GM23338 (cell line): ENCODE measurements at regions not wholly inside any gene's neighbourhood (a gene's known extent, or its start where the extent isn't known, plus 50 kb on each side); places are given as distances from the start of the nearest gene placed in this dataset.

Source experiments
- ATAC-seq: fragments of 200-7000 bp; cut with Tn5 transposase; 3 replicates; pipeline ENCODE4 v1.9.1; 2020
- DNase-seq: peaks from one replicate; pipeline ENCODE4 v3.0.0-alpha.2; 2015; ENCODE audit warnings: low spot score
- H2AFZ ChIP-seq: fragments of 200-600 bp; sonication (generic); 2 replicates; pipeline ENCODE4 v1.8.0; 2016; ENCODE audit warnings: antibody characterized with exemption, mild to moderate bottlenecking, moderate library complexity
- H3F3A ChIP-seq: fragments of 200-600 bp; sonication (generic); replicated peaks from 2 replicates; pipeline ENCODE4 v1.8.0; 2017; ENCODE audit warnings: antibody characterized with exemption, mixed run types, low read depth
- H3K27ac ChIP-seq: fragments of 200-600 bp; sonication (generic); 2 replicates; pipeline ENCODE4 v1.6.1; 2016; ENCODE audit warnings: low read depth
- H3K27me3 ChIP-seq: fragments of 200-600 bp; sonication (generic); 2 replicates; pipeline ENCODE4 v1.8.0; 2016; ENCODE audit warnings: mild to moderate bottlenecking, mixed run types, moderate library complexity; ENCODE audit not compliant: insufficient read depth
- H3K36me3 ChIP-seq: fragments of 200-600 bp; sonication (generic); 2 replicates; pipeline ENCODE4 v1.8.0; 2016; ENCODE audit warnings: mild to moderate bottlenecking; ENCODE audit not compliant: insufficient read depth
- H3K4me1 ChIP-seq: fragments of 200-600 bp; sonication (generic); 2 replicates; pipeline ENCODE4 v1.8.0; 2016; ENCODE audit warnings: mild to moderate bottlenecking, moderate library complexity; ENCODE audit not compliant: insufficient read depth
- H3K4me2 ChIP-seq: fragments of 200-600 bp; sonication (generic); 2 replicates; pipeline ENCODE4 v1.7.1; 2017; ENCODE audit warnings: mixed run types
- H3K4me3 ChIP-seq: fragments of 200-600 bp; sonication (generic); 2 replicates; pipeline ENCODE4 v1.6.1; 2016; ENCODE audit warnings: mixed run types
- H3K79me2 ChIP-seq: fragments of 200-600 bp; sonication (generic); replicated peaks from 2 replicates; pipeline ENCODE4 v1.8.0; 2017; ENCODE audit warnings: mild to moderate bottlenecking; ENCODE audit not compliant: insufficient read depth
- H3K9me2 ChIP-seq: fragments of 200-600 bp; sonication (generic); 2 replicates; pipeline ENCODE4 v1.8.0; 2017; ENCODE audit not compliant: insufficient read depth
- H4K20me1 ChIP-seq: fragments of 200-600 bp; sonication (generic); replicated peaks from 2 replicates; pipeline ENCODE4 v1.8.0; 2017; ENCODE audit warnings: mild to moderate bottlenecking; ENCODE audit not compliant: insufficient read depth
- H3K27ac Mint-ChIP-seq: 2 replicates; pipeline ENCODE4 v1.8.0; 2020; ENCODE audit warnings: inconsistent platforms, mild to moderate bottlenecking, moderate library complexity, mixed read lengths
- H3K27me3 Mint-ChIP-seq: 3 replicates; pipeline ENCODE4 v1.8.0; 2022; ENCODE audit warnings: low read depth, mild to moderate bottlenecking, moderate library complexity, mixed read lengths, inconsistent platforms; ENCODE audit not compliant: insufficient read depth, poor library complexity
- H3K36me3 Mint-ChIP-seq: 3 replicates; pipeline ENCODE4 v1.8.0; 2021; ENCODE audit warnings: low read depth, mild to moderate bottlenecking, inconsistent platforms, moderate library complexity, mixed read lengths
- H3K4me1 Mint-ChIP-seq: 3 replicates; pipeline ENCODE4 v1.8.0; 2020; ENCODE audit warnings: mild to moderate bottlenecking, inconsistent platforms, mixed read lengths
- H3K4me3 Mint-ChIP-seq: 3 replicates; pipeline ENCODE4 v1.8.0; 2021; ENCODE audit warnings: moderate library complexity, mild to moderate bottlenecking, inconsistent platforms, mixed read lengths
- H3K9me3 Mint-ChIP-seq: 3 replicates; pipeline ENCODE4 v1.8.0; 2020; ENCODE audit warnings: moderate library complexity, mild to moderate bottlenecking, inconsistent platforms, mixed read lengths
- EZH2 ChIP-seq: fragments of 200-600 bp; sonication (generic); IDR thresholded peaks from one replicate; pipeline ENCODE4 v1.8.0; 2017; ENCODE audit warnings: antibody characterized with exemption, mild to moderate bottlenecking, low read depth; ENCODE audit not compliant: unreplicated experiment
- NANOG ChIP-seq: IDR thresholded peaks from 2 replicates; pipeline ENCODE4 v1.6.1; 2016; ENCODE audit warnings: antibody characterized with exemption, borderline replicate concordance
- POLR2AphosphoS5 ChIP-seq: IDR thresholded peaks from 2 replicates; pipeline ENCODE4 v1.6.1; 2016; ENCODE audit warnings: antibody characterized with exemption, low read depth
- ZNF114 ChIP-seq: fragments of 250-450 bp; sonication (Bioruptor Pico); IDR thresholded peaks from 2 replicates; pipeline ENCODE4 v1.5.0; 2020; ENCODE audit warnings: mild to moderate bottlenecking, moderate library complexity
- TF ChIP-seq, protein P1 (sequence below): IDR thresholded peaks from 2 replicates; pipeline ENCODE4 v1.6.1; 2016; ENCODE audit warnings: antibody characterized with exemption
- TF ChIP-seq, protein P2 (sequence below), 2 experiments: fragments of 200-600 bp in 1 of 2; sonication (generic) in 1 of 2; conservative IDR thresholded peaks; 2 replicates each; pipeline versions ENCODE4 v1.5.1 to v1.6.1; 2016 to 2017; ENCODE audit warnings: antibody characterized with exemption in 2 of 2, low read depth in 2 of 2, mild to moderate bottlenecking in 2 of 2, moderate library complexity in 1 of 2
- TF ChIP-seq, protein P3 (sequence below): IDR thresholded peaks from one replicate; pipeline ENCODE4 v1.6.1; 2018; ENCODE audit warnings: antibody characterized with exemption; ENCODE audit not compliant: unreplicated experiment

DNA sequence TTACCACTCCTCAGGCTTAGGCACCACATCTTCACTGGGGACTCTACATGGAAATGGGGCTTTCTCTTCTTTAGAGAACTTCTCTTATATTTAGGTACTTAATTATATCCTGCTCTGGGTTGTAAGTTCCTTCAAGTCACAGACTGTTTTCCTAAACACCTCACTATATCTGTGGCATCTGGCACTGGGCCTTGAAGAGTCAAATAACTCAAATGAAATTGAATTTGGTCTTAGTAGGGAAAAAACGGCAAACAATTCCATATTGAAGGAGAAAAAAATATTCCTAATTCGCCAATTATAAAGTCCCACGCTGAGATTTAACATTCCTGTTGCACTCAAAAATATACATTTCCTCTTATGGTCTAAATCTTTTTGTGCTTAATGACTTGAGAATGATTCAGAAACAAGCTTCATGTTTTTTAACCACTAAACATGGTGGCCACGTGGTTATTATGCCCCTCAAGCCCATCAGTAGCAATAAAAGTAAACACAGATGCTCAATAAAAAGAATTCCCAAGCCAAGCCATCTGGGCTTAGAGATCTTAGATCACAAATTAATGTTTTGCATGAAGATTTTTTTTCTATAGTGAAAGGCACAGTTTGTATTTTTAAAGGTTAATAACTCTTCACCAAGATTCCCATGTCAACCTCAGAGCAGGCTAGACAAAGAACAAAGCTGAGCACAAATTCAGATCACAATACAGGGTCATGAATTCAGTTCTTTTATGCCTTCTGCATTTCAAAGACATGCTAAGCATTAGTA lies 105.5 kb upstream of the SYT4 start:
- no peak for ATAC-seq

DNA sequence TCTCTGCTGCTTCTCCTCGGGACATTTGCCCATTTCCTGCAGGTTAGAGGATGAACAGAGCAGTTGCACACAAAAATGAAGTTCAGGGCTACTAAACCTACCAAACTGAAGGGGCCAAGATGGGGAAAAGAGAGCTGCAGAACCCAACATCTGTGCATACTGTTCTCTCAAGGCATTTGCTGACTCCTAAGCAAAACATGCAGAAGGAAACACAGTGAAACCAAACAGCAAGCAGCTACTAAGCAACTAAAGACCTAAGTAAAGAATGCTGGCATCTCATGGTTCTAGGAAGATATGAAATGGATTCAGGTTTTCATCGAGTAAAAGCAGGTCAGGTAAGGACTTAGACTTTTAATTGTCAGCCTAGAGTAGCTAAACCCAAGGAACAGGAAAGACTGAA lies 111.9 kb upstream of the SYT4 start:
- no peaks in the 10 kb centered on the region for H3K9me3 Mint-ChIP-seq
- Histone ChIP-seq H3K4me2 (no peak overlapping the region), H3K4me3 (no peak overlapping the region), H3K36me3 (no peaks in the 10 kb centered on the region), H3K79me2 (no peaks in the 10 kb centered on the region), H2AFZ (peak overlapping the region; percentile 88), H3K9me2 (no peaks in the 10 kb centered on the region), H3K27me3 (no peaks in the 10 kb centered on the region), H4K20me1 (no peaks in the 10 kb centered on the region), H3K27ac (no peak overlapping the region), H3K4me1 (no peaks in the 10 kb centered on the region), H3F3A (no peaks in the 10 kb centered on the region)
- no peak for DNase-seq
- no peak overlapping the region for H3K4me3 Mint-ChIP-seq
- H3K27me3 Mint-ChIP-seq, result no peaks in the 10 kb centered on the region
- H3K27ac Mint-ChIP-seq, result no peak overlapping the region
- H3K36me3 Mint-ChIP-seq, result no peaks in the 10 kb centered on the region
- no peak for ATAC-seq
- H3K4me1 Mint-ChIP-seq, result no peaks in the 10 kb centered on the region
- TF ChIP-seq ZNF114 (CRISPR knock-in tag) (no peak), EZH2 (no peak), POLR2AphosphoS5 (no peak), NANOG (no peak)
- TF ChIP-seq, protein P1, sequence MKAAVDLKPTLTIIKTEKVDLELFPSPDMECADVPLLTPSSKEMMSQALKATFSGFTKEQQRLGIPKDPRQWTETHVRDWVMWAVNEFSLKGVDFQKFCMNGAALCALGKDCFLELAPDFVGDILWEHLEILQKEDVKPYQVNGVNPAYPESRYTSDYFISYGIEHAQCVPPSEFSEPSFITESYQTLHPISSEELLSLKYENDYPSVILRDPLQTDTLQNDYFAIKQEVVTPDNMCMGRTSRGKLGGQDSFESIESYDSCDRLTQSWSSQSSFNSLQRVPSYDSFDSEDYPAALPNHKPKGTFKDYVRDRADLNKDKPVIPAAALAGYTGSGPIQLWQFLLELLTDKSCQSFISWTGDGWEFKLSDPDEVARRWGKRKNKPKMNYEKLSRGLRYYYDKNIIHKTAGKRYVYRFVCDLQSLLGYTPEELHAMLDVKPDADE, result no peak
- TF ChIP-seq, protein P2, sequence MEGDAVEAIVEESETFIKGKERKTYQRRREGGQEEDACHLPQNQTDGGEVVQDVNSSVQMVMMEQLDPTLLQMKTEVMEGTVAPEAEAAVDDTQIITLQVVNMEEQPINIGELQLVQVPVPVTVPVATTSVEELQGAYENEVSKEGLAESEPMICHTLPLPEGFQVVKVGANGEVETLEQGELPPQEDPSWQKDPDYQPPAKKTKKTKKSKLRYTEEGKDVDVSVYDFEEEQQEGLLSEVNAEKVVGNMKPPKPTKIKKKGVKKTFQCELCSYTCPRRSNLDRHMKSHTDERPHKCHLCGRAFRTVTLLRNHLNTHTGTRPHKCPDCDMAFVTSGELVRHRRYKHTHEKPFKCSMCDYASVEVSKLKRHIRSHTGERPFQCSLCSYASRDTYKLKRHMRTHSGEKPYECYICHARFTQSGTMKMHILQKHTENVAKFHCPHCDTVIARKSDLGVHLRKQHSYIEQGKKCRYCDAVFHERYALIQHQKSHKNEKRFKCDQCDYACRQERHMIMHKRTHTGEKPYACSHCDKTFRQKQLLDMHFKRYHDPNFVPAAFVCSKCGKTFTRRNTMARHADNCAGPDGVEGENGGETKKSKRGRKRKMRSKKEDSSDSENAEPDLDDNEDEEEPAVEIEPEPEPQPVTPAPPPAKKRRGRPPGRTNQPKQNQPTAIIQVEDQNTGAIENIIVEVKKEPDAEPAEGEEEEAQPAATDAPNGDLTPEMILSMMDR (conservative IDR thresholded peaks at IDR 0.05; ENCODE audit: low read depth in 2 of 2), result no peak

More for the DNA sequence above, 105.5 kb upstream of the SYT4 start:
- Histone ChIP-seq H4K20me1 (no peaks in the 10 kb centered on the region), H3F3A (no peaks in the 10 kb centered on the region), H3K27me3 (no peaks in the 10 kb centered on the region), H2AFZ (no peak overlapping the region), H3K4me3 (no peak overlapping the region), H3K27ac (no peak overlapping the region), H3K36me3 (no peaks in the 10 kb centered on the region), H3K79me2 (no peaks in the 10 kb centered on the region), H3K9me2 (peaks cover 10% of the 10 kb centered on the region), H3K4me2 (no peak overlapping the region), H3K4me1 (no peaks in the 10 kb centered on the region)
- no peaks in the 10 kb centered on the region; the same call in 1 of the 3 replicates for H3K9me3 Mint-ChIP-seq
- DNase-seq, result no peak
- H3K36me3 Mint-ChIP-seq, result peaks cover 11% of the 10 kb centered on the region; the same call in 2 of the 3 replicates
- H3K4me3 Mint-ChIP-seq, result no peak overlapping the region
- TF ChIP-seq, protein P3, sequence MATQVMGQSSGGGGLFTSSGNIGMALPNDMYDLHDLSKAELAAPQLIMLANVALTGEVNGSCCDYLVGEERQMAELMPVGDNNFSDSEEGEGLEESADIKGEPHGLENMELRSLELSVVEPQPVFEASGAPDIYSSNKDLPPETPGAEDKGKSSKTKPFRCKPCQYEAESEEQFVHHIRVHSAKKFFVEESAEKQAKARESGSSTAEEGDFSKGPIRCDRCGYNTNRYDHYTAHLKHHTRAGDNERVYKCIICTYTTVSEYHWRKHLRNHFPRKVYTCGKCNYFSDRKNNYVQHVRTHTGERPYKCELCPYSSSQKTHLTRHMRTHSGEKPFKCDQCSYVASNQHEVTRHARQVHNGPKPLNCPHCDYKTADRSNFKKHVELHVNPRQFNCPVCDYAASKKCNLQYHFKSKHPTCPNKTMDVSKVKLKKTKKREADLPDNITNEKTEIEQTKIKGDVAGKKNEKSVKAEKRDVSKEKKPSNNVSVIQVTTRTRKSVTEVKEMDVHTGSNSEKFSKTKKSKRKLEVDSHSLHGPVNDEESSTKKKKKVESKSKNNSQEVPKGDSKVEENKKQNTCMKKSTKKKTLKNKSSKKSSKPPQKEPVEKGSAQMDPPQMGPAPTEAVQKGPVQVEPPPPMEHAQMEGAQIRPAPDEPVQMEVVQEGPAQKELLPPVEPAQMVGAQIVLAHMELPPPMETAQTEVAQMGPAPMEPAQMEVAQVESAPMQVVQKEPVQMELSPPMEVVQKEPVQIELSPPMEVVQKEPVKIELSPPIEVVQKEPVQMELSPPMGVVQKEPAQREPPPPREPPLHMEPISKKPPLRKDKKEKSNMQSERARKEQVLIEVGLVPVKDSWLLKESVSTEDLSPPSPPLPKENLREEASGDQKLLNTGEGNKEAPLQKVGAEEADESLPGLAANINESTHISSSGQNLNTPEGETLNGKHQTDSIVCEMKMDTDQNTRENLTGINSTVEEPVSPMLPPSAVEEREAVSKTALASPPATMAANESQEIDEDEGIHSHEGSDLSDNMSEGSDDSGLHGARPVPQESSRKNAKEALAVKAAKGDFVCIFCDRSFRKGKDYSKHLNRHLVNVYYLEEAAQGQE, result no peak
- TF ChIP-seq POLR2AphosphoS5, result no peak
- TF ChIP-seq EZH2, result no peak
- TF ChIP-seq, protein P1, result no peak
- H3K27me3 Mint-ChIP-seq, result no peaks in the 10 kb centered on the region
- H3K27ac Mint-ChIP-seq, result no peak overlapping the region
- H3K4me1 Mint-ChIP-seq, result peaks cover 6% of the 10 kb centered on the region; the same call in 2 of the 3 replicates
